ENCODE measurements at regions not wholly inside any gene's neighbourhood (a gene's known extent, or its start where the extent isn't known, plus 50 kb on each side); places are given as distances from the start of the nearest gene placed in this dataset.

DNA sequence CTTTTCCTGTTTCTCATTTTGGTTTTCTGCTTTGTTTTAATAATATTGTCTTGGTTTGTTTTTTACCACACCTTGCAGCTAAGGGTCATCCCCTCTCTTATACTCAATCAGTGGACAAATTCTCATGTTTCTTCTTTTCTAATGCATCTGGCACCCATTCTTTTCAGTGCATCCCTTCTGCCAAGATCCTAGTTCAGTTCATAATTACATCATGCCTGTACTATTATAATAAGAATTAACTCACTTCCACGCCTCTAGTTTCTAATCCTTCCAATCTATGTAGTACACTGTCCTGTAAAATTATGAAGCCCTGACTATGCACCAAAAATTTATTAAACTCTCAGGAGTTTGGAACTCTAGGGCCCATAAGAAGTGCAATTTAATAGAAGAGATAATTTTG lies 126.1 kb downstream of the FAT4 start (continued):
- no peak for TF ChIP-seq ETV6 (conservative IDR thresholded peaks at IDR 0.05 in 1 of 2, IDR thresholded peaks at IDR 0.05 in 1 of 2; ENCODE audit: borderline replicate concordance in 1 of 2, low read depth in 1 of 2)
- no peak for TF ChIP-seq NFIC (IDR thresholded peaks at IDR 0.05; ENCODE audit: low read depth, low read length)
- TF ChIP-seq SREBF2 (IDR thresholded peaks at IDR 0.05; ENCODE audit: low read length) = no peak
- no peak for TF ChIP-seq TBL1XR1 (IDR thresholded peaks at IDR 0.05; ENCODE audit: low read depth, low read length)

DNA sequence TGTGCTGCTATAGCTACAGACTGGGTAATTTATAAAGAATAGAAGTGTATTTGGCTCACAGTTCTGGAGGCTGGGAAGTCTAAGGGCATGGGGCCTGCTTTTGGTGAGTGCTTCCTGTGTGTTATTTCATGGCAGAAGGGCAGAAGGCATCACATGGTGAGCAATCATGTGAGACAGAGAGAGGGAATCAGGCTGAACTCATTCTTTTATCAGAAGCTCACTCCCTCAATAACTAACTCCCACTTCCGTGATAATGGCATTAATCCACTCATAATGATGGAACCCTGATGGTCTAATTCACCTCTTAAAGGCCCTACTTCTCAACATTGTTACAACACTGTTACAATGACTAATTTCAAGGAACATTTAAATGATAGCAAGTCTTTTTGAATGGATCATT lies 129.4 kb downstream of the FAT4 start:
- ATAC-seq = no peak
- no TSS peak for BruUV-seq (replicated peaks)

DNA sequence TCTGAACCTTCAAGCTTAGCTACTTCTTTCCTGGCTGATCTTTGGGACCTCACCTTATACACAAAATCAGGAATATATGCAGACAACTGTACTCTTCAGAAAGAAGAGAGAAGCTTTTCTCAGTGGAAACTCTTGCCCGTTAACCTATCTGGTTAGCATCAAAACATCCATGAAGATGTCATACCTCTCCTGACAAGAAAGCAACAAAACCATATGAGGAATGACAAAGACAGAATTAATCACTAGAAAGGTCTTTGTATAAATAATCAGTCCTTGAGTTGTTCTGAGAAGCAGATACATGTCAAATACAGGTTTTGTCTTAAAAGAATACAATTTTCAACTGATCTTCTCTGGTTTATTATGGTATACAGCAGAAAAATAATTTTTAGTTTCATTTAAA lies 130.8 kb downstream of the FAT4 start:
- no peaks in the 10 kb centered on the region for H3K9me3 ChIP-seq (replicated peaks; ENCODE audit: control insufficient read depth, insufficient read depth, low read length)
- FAIRE-seq (no peak), DNase-seq (ENCODE audit: low read depth, low spot score) (no peak), ATAC-seq (no peak)
- POLR2A ChIA-PET = no interaction called here
- intact Hi-C loops (cut with micrococcal nuclease; ENCODE audit: unreplicated experiment) (no loop called here), in situ Hi-C loops (cut with MboI) (no loop called here)
- no peak overlapping the region for H3K27ac ChIP-seq (ENCODE audit: control insufficient read depth, insufficient read depth)
- no peak for TF ChIP-seq TARDBP (IDR thresholded peaks at IDR 0.05; ENCODE audit: borderline replicate concordance)
- no peak for TF ChIP-seq MEF2B (IDR thresholded peaks at IDR 0.05; ENCODE audit: partially characterized antibody, poor library complexity, severe bottlenecking)
- TF ChIP-seq, protein P1, sequence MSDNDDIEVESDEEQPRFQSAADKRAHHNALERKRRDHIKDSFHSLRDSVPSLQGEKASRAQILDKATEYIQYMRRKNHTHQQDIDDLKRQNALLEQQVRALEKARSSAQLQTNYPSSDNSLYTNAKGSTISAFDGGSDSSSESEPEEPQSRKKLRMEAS (IDR thresholded peaks at IDR 0.05; ENCODE audit: low read depth, low read length) = no peak
- TF ChIP-seq GABPA (IDR thresholded peaks at IDR 0.05; ENCODE audit: low read depth) = no peak
- no peak for TF ChIP-seq FOS (IDR thresholded peaks at IDR 0.05; ENCODE audit: borderline replicate concordance, extremely low read depth, insufficient read length)
- BruUV-seq (replicated peaks) = no TSS peak
- SMC1A ChIA-PET (ENCODE audit: uncharacterized antibody, unreplicated experiment) = interaction anchor here (0.6 kb wide), 1 partner anchor 1591 kb away, joined by 3 read pairs; no protein-coding TSS in a partner anchor
- no peaks in the 10 kb centered on the region for H3K79me2 ChIP-seq (ENCODE audit: control insufficient read depth, insufficient read depth, low read length)
- RAD21 ChIA-PET (ENCODE audit: unreplicated experiment) = no interaction called here
- H3K4me1 ChIP-seq (ENCODE audit: control insufficient read depth, insufficient read depth, low read length) = no peaks in the 10 kb centered on the region
- H3K27me3 ChIP-seq (replicated peaks in 1 of 2; ENCODE audit: control insufficient read depth in 2 of 2, insufficient read depth in 2 of 2, low read length in 1 of 2) = no peaks in the 10 kb centered on the region
- H2AFZ ChIP-seq (ENCODE audit: control insufficient read depth, low read depth, low read length) = no peak overlapping the region
- CTCF ChIA-PET = no interaction called here
- H3K9ac ChIP-seq (ENCODE audit: control insufficient read depth, insufficient read depth, low read length) = no peak overlapping the region
- H3K36me3 ChIP-seq (ENCODE audit: control insufficient read depth in 2 of 2, insufficient read depth in 2 of 2, low read length in 1 of 2) = no peaks in the 10 kb centered on the region
- 0% methylated on average over 1 of the region's 1 CpG for whole genome bisulfite sequencing (ENCODE audit: insufficient coverage, insufficient replicate concordance, low lambda C conversion rate, missing lambda C conversion rate)
- no peaks in the 10 kb centered on the region for H4K20me1 ChIP-seq (ENCODE audit: control insufficient read depth, insufficient read depth)
- no peak overlapping the region for H3K4me2 ChIP-seq (ENCODE audit: control insufficient read depth, insufficient read depth)
- H3K4me3 ChIP-seq = no peak overlapping the region

More for the DNA sequence above, 129.4 kb downstream of the FAT4 start:
- SMC1A ChIA-PET (ENCODE audit: uncharacterized antibody, unreplicated experiment) = no interaction called here
- POLR2A ChIA-PET = no interaction called here
- intact Hi-C loops (cut with micrococcal nuclease; ENCODE audit: unreplicated experiment) = no loop called here
- CTCF ChIA-PET = no interaction called here
- 0% methylated on average over 1 of the region's 1 CpG for WGBS (ENCODE audit: insufficient coverage, insufficient replicate concordance, low lambda C conversion rate, missing lambda C conversion rate)
- in situ Hi-C loops (cut with MboI) = no loop called here
- Histone ChIP-seq H3K27ac (ENCODE audit: control insufficient read depth, insufficient read depth) (no peak overlapping the region), H2AFZ (ENCODE audit: control insufficient read depth, low read depth, low read length) (no peak overlapping the region), H3K4me3 (no peak overlapping the region), H3K9me3 (replicated peaks; ENCODE audit: control insufficient read depth, insufficient read depth, low read length) (no peaks in the 10 kb centered on the region), H3K36me3 (ENCODE audit: control insufficient read depth in 2 of 2, insufficient read depth in 2 of 2, low read length in 1 of 2) (no peaks in the 10 kb centered on the region), H3K27me3 (replicated peaks in 1 of 2; ENCODE audit: control insufficient read depth in 2 of 2, insufficient read depth in 2 of 2, low read length in 1 of 2) (no peaks in the 10 kb centered on the region), H3K4me1 (ENCODE audit: control insufficient read depth, insufficient read depth, low read length) (no peaks in the 10 kb centered on the region), H4K20me1 (ENCODE audit: control insufficient read depth, insufficient read depth) (no peaks in the 10 kb centered on the region), H3K79me2 (ENCODE audit: control insufficient read depth, insufficient read depth, low read length) (no peaks in the 10 kb centered on the region), H3K9ac (ENCODE audit: control insufficient read depth, insufficient read depth, low read length) (no peak overlapping the region), H3K4me2 (ENCODE audit: control insufficient read depth, insufficient read depth) (no peak overlapping the region)
- no peak for TF ChIP-seq JUND (IDR thresholded peaks at IDR 0.05; ENCODE audit: low read depth, low read length)
- RAD21 ChIA-PET (ENCODE audit: unreplicated experiment) = no interaction called here
- DNase-seq (ENCODE audit: low read depth, low spot score) = no peak
- FAIRE-seq = no peak
